Transverse colon (tissue), 4 donors: ENCODE measurements at regions not wholly inside any gene's neighbourhood (a gene's known extent, or its start where the extent isn't known, plus 50 kb on each side); places are given as distances from the start of the nearest gene placed in this dataset.

Source experiments
- CTCF ChIP-seq, 5 experiments: fragments of 200-600 bp in 3 of 5; fragments of 450-650 bp in 2 of 5; sonication (generic) in 3 of 5; IDR thresholded peaks; 1 replicate in 2 of 5; 2 replicates in 3 of 5; pipeline ENCODE4 v1.5.1; 2016 to 2017; ENCODE audit warnings: antibody characterized with exemption in 5 of 5, inconsistent platforms in 3 of 5, mild to moderate bottlenecking in 2 of 5, moderate library complexity in 1 of 5
- POLR2A ChIP-seq: fragments of 450-650 bp; IDR thresholded peaks from one replicate; pipeline ENCODE4 v1.6.1; 2016; ENCODE audit warnings: antibody characterized with exemption, mild to moderate bottlenecking, moderate library complexity
- POLR2AphosphoS5 ChIP-seq, 3 donors: sonication (generic); formaldehyde crosslinking; IDR thresholded peaks; one replicate each; pipeline ENCODE4 v1.6.1; 2016; ENCODE audit warnings: antibody characterized with exemption in 3 of 3

GRCh38 chr6:991192-991591, 298.3 kb upstream of the EXOC2 start:
- TF ChIP-seq CTCF (IDR thresholded peaks at IDR 0.05) (no peak), POLR2A (no peak), POLR2AphosphoS5 (IDR thresholded peaks at IDR 0.05) (no peak)
